ENCODE measurements at regions not wholly inside any gene's neighbourhood (a gene's known extent, or its start where the extent isn't known, plus 50 kb on each side); places are given as distances from the start of the nearest gene placed in this dataset.

DNA sequence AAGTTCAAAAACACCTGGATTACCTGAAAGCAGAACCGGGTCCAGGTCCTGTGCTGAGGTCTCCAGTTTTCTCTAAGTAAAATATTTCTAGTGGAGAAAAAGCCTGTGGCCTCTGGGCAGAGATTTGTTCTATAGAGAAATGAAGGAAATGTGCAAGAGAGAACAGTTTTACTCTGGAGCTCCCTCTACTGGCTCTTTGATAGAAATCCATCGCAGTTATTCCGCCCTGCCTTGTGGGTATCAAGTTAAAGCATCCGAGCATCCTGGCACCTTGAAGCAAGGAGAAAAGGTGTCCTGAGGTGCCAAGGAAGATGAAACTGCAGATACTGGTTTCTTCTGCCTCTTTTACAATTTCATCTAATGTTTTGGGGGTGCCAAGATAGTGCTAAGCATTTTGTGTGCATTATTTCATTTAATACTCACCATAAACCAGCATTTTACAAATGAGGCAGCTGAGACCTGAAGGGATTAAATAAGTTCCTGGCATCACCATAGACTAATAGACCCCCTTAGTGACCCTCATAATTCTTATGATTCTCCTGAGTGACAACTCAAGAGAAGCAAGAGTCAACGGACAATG is 113.1 kb upstream of the HSD17B12 start:
- no peak overlapping the region for H3K4me3 Mint-ChIP-seq
- no peak for DNase-seq (ENCODE audit: low read depth, low spot score)
- H3K27me3 Mint-ChIP-seq (ENCODE audit: low read depth): peaks cover 12% of the 10 kb centered on the region
- TF ChIP-seq CTCF (conservative IDR thresholded peaks at IDR 0.05): peak; percentile 82
- no peaks in the 10 kb centered on the region for H3K36me3 Mint-ChIP-seq (ENCODE audit: low read depth)
- peaks cover 18% of the 10 kb centered on the region for H3K4me1 Mint-ChIP-seq
- no peaks in the 10 kb centered on the region for H3K9me3 Mint-ChIP-seq
- H3K27ac Mint-ChIP-seq (ENCODE audit: unreplicated experiment): no peak overlapping the region

DNA sequence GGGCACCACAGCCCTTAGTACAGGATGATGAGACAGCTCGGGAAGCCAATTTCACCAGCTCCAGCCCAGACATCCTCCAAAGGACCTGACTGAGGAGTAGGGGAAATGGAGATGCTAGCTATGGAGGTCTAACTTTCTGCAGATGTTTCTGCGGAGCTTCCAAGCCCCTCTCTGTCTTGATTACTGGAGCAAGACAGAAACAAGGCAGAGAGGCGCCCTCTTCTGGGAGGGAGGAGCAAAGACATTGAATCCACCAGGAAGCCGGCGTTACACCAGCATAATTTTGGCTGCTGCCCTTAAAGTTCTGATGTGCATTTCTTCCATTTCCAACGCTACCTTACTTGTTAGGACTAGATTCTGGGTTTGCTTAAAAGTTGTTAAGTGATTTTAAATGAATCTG is 107.3 kb upstream of the HSD17B12 start:
- DNase-seq (ENCODE audit: low read depth, low spot score): peak; percentile 68
- no peaks in the 10 kb centered on the region for H3K9me3 Mint-ChIP-seq
- H3K36me3 Mint-ChIP-seq (ENCODE audit: low read depth): no peaks in the 10 kb centered on the region
- TF ChIP-seq CTCF (conservative IDR thresholded peaks at IDR 0.05): peak; percentile 70
- H3K4me3 Mint-ChIP-seq: peak overlapping the region; percentile 96
- peaks cover 52% of the 10 kb centered on the region for H3K4me1 Mint-ChIP-seq
- H3K27me3 Mint-ChIP-seq (ENCODE audit: low read depth): peaks cover 68% of the 10 kb centered on the region
- no peak overlapping the region for H3K27ac Mint-ChIP-seq (ENCODE audit: unreplicated experiment)

DNA sequence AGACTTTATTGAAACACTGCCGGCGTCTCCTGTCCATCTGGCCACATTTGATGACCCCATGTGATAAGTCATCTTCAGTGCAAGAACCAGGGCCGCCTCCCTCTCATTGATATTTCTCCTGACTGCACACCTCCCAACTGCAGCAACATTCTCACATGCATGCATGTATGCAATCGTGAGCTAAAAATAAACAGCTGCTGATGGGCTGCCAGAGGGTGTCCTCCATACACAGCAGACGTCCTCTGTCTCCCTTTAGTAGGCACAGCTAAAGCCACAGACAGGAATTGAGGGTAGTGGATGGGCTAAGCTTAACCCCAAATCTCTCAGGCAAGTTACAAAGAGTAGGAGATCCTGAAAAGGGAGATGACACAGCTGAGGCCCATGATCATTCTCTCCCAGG is 106.7 kb upstream of the HSD17B12 start:
- H3K4me3 Mint-ChIP-seq: peak overlapping the region; percentile 96
- H3K4me1 Mint-ChIP-seq: peaks cover 58% of the 10 kb centered on the region
- DNase-seq (ENCODE audit: low read depth, low spot score): no peak
- peaks cover 75% of the 10 kb centered on the region for H3K27me3 Mint-ChIP-seq (ENCODE audit: low read depth)
- no peaks in the 10 kb centered on the region for H3K36me3 Mint-ChIP-seq (ENCODE audit: low read depth)
- no peak overlapping the region for H3K27ac Mint-ChIP-seq (ENCODE audit: unreplicated experiment)
- no peaks in the 10 kb centered on the region for H3K9me3 Mint-ChIP-seq
- no peak for TF ChIP-seq CTCF (conservative IDR thresholded peaks at IDR 0.05)

- peak overlapping the region; percentile 96 for H3K4me3 Mint-ChIP-seq
- no peak overlapping the region for H3K27ac Mint-ChIP-seq (ENCODE audit: unreplicated experiment)
- no peaks in the 10 kb centered on the region for H3K36me3 Mint-ChIP-seq (ENCODE audit: low read depth)
- no peak for TF ChIP-seq CTCF (conservative IDR thresholded peaks at IDR 0.05)
- H3K9me3 Mint-ChIP-seq: no peaks in the 10 kb centered on the region
- H3K27me3 Mint-ChIP-seq (ENCODE audit: low read depth): peaks cover 78% of the 10 kb centered on the region
- H3K4me1 Mint-ChIP-seq: peaks cover 59% of the 10 kb centered on the region
- no peak for DNase-seq (ENCODE audit: low read depth, low spot score)
These were observed 106.1 kb upstream of the HSD17B12 start for GRCh38 chr11:43574411-43574810.

DNA sequence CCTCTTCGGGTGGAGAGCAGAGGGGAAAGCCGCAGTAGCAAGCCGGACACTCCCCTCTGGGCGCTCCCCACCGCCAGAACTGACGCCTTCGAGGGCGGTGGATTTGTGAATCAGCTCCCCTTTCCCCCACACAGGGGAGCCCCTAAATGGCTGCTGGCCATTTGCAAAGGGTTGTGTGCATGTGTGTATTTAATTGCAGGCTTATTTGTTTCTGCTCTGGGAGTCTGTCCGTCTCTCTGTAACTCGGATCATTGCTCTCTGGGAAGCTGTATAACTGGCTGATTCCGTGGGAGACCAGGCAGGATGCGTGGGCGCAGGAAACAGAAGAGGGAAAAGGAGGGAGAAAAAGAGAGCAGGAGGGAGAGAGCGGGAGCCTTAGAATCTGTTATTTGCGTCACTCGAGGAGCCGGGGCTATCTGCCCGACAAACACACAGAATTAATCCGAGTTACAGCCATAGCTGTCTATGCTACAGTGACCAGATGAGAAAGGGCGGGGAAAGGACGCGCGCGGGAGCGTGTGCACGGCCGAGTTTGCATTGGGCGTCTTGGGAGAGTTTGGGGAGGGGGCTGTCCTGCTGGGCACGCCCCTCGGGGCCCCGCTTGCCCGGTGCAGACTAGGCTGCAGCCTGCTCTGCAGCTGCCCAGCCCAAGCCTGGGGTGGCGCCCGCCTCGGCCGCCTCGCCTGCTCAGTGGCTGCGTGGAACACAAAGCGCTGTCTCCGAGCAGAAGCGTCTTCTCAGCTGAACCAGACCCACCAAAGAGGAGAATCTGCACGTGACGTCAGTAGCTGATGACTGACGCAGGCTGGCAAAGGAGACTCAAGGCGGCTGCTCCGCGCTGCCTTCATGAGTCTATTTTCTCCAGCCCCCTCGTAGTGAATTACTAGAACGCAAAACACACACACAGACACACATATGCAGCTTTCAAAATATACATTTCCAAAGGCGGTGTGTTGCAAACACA is 105.3 kb upstream of the HSD17B12 start:
- H3K27ac Mint-ChIP-seq (ENCODE audit: unreplicated experiment): peak overlapping the region; percentile 94
- H3K27me3 Mint-ChIP-seq (ENCODE audit: low read depth): peaks cover 81% of the 10 kb centered on the region
- peak; percentile 62 for DNase-seq (ENCODE audit: low read depth, low spot score)
- TF ChIP-seq CTCF (conservative IDR thresholded peaks at IDR 0.05): no peak
- H3K4me3 Mint-ChIP-seq: peak overlapping the region; percentile 96
- H3K36me3 Mint-ChIP-seq (ENCODE audit: low read depth): no peaks in the 10 kb centered on the region
- peaks cover 59% of the 10 kb centered on the region for H3K4me1 Mint-ChIP-seq
- no peaks in the 10 kb centered on the region for H3K9me3 Mint-ChIP-seq
